CD14-positive monocyte (primary cell): ENCODE measurements at regions not wholly inside any gene's neighbourhood (a gene's known extent, or its start where the extent isn't known, plus 50 kb on each side); places are given as distances from the start of the nearest gene placed in this dataset.

Experiments
- DNase-seq, 3 donors: peaks; one replicate each; pipeline ENCODE4 v3.0.0-alpha.2; 2011 to 2022
- H2AFZ ChIP-seq: 2 replicates; pipeline ENCODE4 v1.6.0; 2012; ENCODE audit warnings: mild to moderate bottlenecking, low read depth, low read length, inconsistent platforms; ENCODE audit not compliant: insufficient read depth, poor library complexity, severe bottlenecking
- H3K27ac ChIP-seq, 2 donors: 1 replicate in 1 of 2; 2 replicates in 1 of 2; pipeline ENCODE4 v1.5.1; 2012 to 2013; ENCODE audit warnings: low read length in 2 of 2, control low read depth in 1 of 2, inconsistent platforms in 1 of 2, low read depth in 1 of 2, mild to moderate bottlenecking in 1 of 2
- H3K27me3 ChIP-seq, 2 donors: one replicate each; pipeline versions ENCODE4 v1.6.0 to v1.6.1; 2011 to 2013; ENCODE audit warnings: low read length in 2 of 2; ENCODE audit not compliant: control insufficient read depth in 2 of 2, insufficient read depth in 2 of 2
- H3K36me3 ChIP-seq, 2 donors: replicated peaks in 1 of 2; 1 replicate in 1 of 2; 2 replicates in 1 of 2; pipeline versions ENCODE4 v1.5.1 to v1.6.1; 2012 to 2013; ENCODE audit warnings: low read length in 2 of 2, control low read depth in 1 of 2, inconsistent platforms in 1 of 2, mild to moderate bottlenecking in 1 of 2; ENCODE audit not compliant: insufficient read depth in 2 of 2, control insufficient read depth in 1 of 2
- H3K4me1 ChIP-seq, 2 donors: 1 replicate in 1 of 2; 2 replicates in 1 of 2; pipeline versions ENCODE4 v1.5.1 to v1.6.1; 2012 to 2013; ENCODE audit warnings: low read length in 2 of 2, control low read depth in 1 of 2, inconsistent platforms in 1 of 2, mild to moderate bottlenecking in 1 of 2, moderate library complexity in 1 of 2; ENCODE audit not compliant: insufficient read depth in 2 of 2, control insufficient read depth in 1 of 2
- H3K4me2 ChIP-seq: replicated peaks from 2 replicates; pipeline ENCODE3; 2012; ENCODE audit warnings: low read length, moderate library complexity, mild to moderate bottlenecking; ENCODE audit not compliant: poor library complexity, severe bottlenecking; ENCODE audit errors: extremely low read depth
- H3K4me3 ChIP-seq, 3 experiments: fragments of 200-600 bp in 1 of 3; sonication (generic) in 1 of 3; replicated peaks in 1 of 3; 1 replicate in 2 of 3; 2 replicates in 1 of 3; pipeline ENCODE4 v1.5.1; 2011 to 2013; ENCODE audit warnings: low read length in 3 of 3, mild to moderate bottlenecking in 3 of 3, control low read depth in 2 of 3, low read depth in 2 of 3, inconsistent platforms in 1 of 3, moderate library complexity in 1 of 3
- H3K79me2 ChIP-seq: 2 replicates; pipeline ENCODE4 v1.6.0; 2012; ENCODE audit warnings: mild to moderate bottlenecking, control low read depth, inconsistent platforms, low read length, moderate library complexity; ENCODE audit not compliant: insufficient read depth
- H3K9ac ChIP-seq: 2 replicates; pipeline ENCODE4 v1.6.0; 2017; ENCODE audit warnings: low read length, mild to moderate bottlenecking; ENCODE audit not compliant: insufficient read depth, poor library complexity, severe bottlenecking
- H3K9me3 ChIP-seq, 2 donors: replicated peaks in 1 of 2; 1 replicate in 1 of 2; 2 replicates in 1 of 2; pipeline versions ENCODE4 v1.5.1 to v1.6.1; 2012 to 2013; ENCODE audit warnings: low read length in 2 of 2, control low read depth in 1 of 2; ENCODE audit not compliant: control insufficient read depth in 1 of 2, insufficient read depth in 1 of 2
- H4K20me1 ChIP-seq: 2 replicates; pipeline ENCODE4 v1.6.0; 2012; ENCODE audit warnings: mild to moderate bottlenecking, low read length, control low read depth, moderate library complexity; ENCODE audit not compliant: insufficient read depth
- H3K27ac Mint-ChIP-seq, 7 donors: one replicate each; pipeline ENCODE4 v1.8.0; 2020; ENCODE audit warnings: mild to moderate bottlenecking in 7 of 7, mixed read lengths in 7 of 7, moderate library complexity in 6 of 7, inconsistent platforms in 2 of 7
- H3K27me3 Mint-ChIP-seq, 3 donors: one replicate each; pipeline ENCODE4 v1.8.0; 2021 to 2022; ENCODE audit warnings: low read depth in 3 of 3, mild to moderate bottlenecking in 3 of 3, mixed read lengths in 3 of 3, moderate library complexity in 3 of 3, inconsistent platforms in 1 of 3
- H3K36me3 Mint-ChIP-seq, 2 donors: one replicate each; pipeline ENCODE4 v1.8.0; 2020; ENCODE audit warnings: mixed read lengths in 2 of 2, inconsistent platforms in 1 of 2, mild to moderate bottlenecking in 1 of 2
- H3K4me1 Mint-ChIP-seq: one replicate; pipeline ENCODE4 v1.8.0; 2020; ENCODE audit warnings: mild to moderate bottlenecking, mixed read lengths
- H3K4me3 Mint-ChIP-seq, 2 donors: one replicate each; pipeline ENCODE4 v1.8.0; 2020; ENCODE audit warnings: mild to moderate bottlenecking in 2 of 2, mixed read lengths in 2 of 2, moderate library complexity in 1 of 2
- H3K9me3 Mint-ChIP-seq, 7 donors: one replicate each; pipeline ENCODE4 v1.8.0; 2020 to 2022; ENCODE audit warnings: mixed read lengths in 7 of 7, mild to moderate bottlenecking in 6 of 7, moderate library complexity in 6 of 7, inconsistent platforms in 2 of 7
- WGBS: methylation state at CpG from one replicate; pipeline ENCODE4 v1.1.5; 2013; ENCODE audit warnings: missing lambda C conversion rate; ENCODE audit not compliant: insufficient coverage; 5-methylcytosine and 5-hydroxymethylcytosine counted together
- intact Hi-C, 2 donors: fragments of 100-400 bp; cut with micrococcal nuclease; formaldehyde crosslinking; loops; one replicate each; pipeline versions ENCODE4 v1.15.0 to v1.15.1; 2023
- TF ChIP-seq, protein P1 (sequence below): fragments of 200-600 bp; IDR thresholded peaks from one replicate; pipeline ENCODE4 v1.8.0; 2022; ENCODE audit warnings: antibody characterized with exemption, mild to moderate bottlenecking

DNA sequence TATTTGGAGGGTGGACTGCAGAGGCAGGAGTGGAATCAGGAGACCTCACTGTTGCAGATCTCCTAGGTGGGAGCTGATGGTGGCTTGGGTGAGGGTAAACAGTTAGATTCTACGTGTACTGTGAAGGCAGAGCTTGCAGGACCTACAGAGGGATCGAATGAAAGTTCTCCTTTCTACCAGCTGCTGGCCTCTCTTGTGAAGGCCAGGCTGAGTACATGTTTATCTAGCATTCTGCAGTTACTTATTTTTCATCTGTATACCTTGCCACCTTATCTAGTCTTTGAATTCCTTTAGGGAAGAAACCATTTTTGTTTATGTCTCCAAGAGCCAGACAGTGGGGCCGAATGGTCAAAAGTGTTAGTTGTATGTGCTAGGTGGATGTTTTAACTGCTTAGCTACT is 57.6 kb downstream of the PTTG1 start:
- no peaks in the 10 kb centered on the region for H3K27me3 ChIP-seq
- H3K4me1 Mint-ChIP-seq, result peaks cover 6% of the 10 kb centered on the region

DNA sequence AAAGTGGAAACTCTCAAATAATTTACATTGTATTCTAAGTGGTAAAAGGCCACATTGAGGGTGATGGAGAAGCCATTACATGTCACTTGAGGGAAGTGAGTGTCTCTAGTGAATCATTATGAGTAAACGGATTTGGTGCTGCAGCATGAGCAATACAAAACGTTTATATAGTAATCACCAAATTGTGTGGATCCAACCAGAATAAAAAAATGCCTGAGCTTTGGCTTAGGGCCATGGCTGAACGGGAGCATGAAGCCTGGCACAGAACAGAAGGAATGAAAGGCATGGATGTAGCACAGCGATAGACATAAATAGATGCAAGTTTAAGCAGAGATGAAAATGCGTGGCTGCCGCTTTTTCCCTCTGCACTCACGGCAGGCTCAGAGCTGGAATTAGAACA is 58.3 kb downstream of the PTTG1 start:
- no peaks in the 10 kb centered on the region for H3K9me3 ChIP-seq
- peaks cover 6% of the 10 kb centered on the region for H3K4me1 Mint-ChIP-seq
- peak in 1 of 3 donors; percentile 43 for DNase-seq
- H3K4me2 ChIP-seq, result no peak overlapping the region
- no peak overlapping the region for H3K9ac ChIP-seq
- intact Hi-C loops, result no loop called here
- H3K36me3 ChIP-seq, result no peaks in the 10 kb centered on the region
- 92% methylated on average over 5 of the region's 7 CpGs for WGBS
- H3K27me3 ChIP-seq, result no peaks in the 10 kb centered on the region
- peak overlapping the region in 1 of 7 donors; percentile 43 for H3K27ac Mint-ChIP-seq
- no peaks in the 10 kb centered on the region for H4K20me1 ChIP-seq
- TF ChIP-seq, protein P1, sequence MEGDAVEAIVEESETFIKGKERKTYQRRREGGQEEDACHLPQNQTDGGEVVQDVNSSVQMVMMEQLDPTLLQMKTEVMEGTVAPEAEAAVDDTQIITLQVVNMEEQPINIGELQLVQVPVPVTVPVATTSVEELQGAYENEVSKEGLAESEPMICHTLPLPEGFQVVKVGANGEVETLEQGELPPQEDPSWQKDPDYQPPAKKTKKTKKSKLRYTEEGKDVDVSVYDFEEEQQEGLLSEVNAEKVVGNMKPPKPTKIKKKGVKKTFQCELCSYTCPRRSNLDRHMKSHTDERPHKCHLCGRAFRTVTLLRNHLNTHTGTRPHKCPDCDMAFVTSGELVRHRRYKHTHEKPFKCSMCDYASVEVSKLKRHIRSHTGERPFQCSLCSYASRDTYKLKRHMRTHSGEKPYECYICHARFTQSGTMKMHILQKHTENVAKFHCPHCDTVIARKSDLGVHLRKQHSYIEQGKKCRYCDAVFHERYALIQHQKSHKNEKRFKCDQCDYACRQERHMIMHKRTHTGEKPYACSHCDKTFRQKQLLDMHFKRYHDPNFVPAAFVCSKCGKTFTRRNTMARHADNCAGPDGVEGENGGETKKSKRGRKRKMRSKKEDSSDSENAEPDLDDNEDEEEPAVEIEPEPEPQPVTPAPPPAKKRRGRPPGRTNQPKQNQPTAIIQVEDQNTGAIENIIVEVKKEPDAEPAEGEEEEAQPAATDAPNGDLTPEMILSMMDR, result no peak
- H2AFZ ChIP-seq, result no peak overlapping the region
- H3K4me3 ChIP-seq, result no peak overlapping the region
- H3K9me3 Mint-ChIP-seq, result no peaks in the 10 kb centered on the region
- no peaks in the 10 kb centered on the region for H3K36me3 Mint-ChIP-seq
- H3K4me3 Mint-ChIP-seq, result no peak overlapping the region
- H3K4me1 ChIP-seq, result peaks cover 3 to 12% of the 10 kb centered on the region in 2 donors
- peaks cover 0 to 1% (median 0%) of the 10 kb centered on the region in 3 donors for H3K27me3 Mint-ChIP-seq
- no peaks in the 10 kb centered on the region for H3K79me2 ChIP-seq
- H3K27ac ChIP-seq, result no peak overlapping the region

More for the DNA sequence above, 57.6 kb downstream of the PTTG1 start:
- Histone ChIP-seq H3K9ac (no peak overlapping the region), H3K4me3 (no peak overlapping the region), H3K27ac (no peak overlapping the region), H2AFZ (no peak overlapping the region), H3K4me1 (peaks cover 3 to 12% of the 10 kb centered on the region in 2 donors), H3K36me3 (no peaks in the 10 kb centered on the region), H3K9me3 (no peaks in the 10 kb centered on the region), H3K4me2 (no peak overlapping the region), H3K79me2 (no peaks in the 10 kb centered on the region), H4K20me1 (no peaks in the 10 kb centered on the region)
- Mint-ChIP-seq H3K9me3 (no peaks in the 10 kb centered on the region), H3K27ac (peak overlapping the region in 1 of 7 donors; percentile 64), H3K27me3 (no peaks in the 10 kb centered on the region), H3K4me3 (no peak overlapping the region), H3K36me3 (no peaks in the 10 kb centered on the region)
- intact Hi-C loops, result no loop called here
- WGBS, result no CpG with 5 or more reads among the region's 3 CpGs
- TF ChIP-seq, protein P1, result no peak
- DNase-seq, result no peak
